ENCODE measurements at regions not wholly inside any gene's neighbourhood (a gene's known extent, or its start where the extent isn't known, plus 50 kb on each side); places are given as distances from the start of the nearest gene placed in this dataset.
A peak's percentile ranks its signal among the peaks of the same experiment; 100 is the strongest.
"Not testable (repeated sequence)": the region's sequence is repeated elsewhere in the genome, so short reads cannot be mapped to it uniquely, and the experiment has no call there.

DNA sequence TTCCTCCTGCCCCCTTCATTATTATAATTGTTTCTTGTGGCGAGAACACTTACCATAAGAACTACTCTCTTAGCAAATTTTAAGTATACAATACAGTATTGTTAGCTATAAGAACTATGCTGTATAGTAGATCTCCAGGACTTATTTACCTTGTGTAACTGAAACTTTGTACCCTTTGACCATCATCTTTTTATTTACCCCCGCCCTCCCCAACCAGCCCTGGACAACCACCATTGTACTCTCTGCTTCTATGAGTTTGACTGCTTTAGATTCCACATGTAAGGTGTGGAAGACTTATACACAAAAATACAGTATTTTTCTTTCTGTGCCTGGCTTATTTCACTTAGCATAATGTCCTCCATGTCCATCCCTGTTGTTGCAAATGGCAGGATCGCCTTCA lies 161.1 kb downstream of the PHF8 start:
- DNase-seq (ENCODE audit: low spot score) (no peak), FAIRE-seq (no peak)

DNA sequence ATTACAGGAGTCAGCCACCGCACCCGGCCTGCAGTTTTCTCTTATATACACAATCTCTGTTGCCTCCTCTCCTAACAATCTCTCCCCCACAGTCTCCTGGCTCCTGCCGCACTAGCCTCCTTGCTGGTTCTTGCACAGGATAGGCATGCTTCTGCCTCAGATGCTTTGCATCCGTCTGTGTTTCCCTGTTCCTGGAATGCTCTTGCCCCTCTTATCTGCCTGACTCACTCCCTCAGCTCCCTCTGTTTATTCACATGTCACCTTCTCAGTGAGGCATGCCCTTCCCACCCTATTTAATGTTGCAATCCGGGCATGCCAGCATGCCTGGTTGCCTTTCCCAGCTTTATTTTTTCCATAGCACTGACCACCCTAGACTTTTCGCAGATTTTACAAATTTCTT lies 161.9 kb downstream of the PHF8 start:
- FAIRE-seq (no peak), DNase-seq (ENCODE audit: low spot score) (peak; percentile 40)

DNA sequence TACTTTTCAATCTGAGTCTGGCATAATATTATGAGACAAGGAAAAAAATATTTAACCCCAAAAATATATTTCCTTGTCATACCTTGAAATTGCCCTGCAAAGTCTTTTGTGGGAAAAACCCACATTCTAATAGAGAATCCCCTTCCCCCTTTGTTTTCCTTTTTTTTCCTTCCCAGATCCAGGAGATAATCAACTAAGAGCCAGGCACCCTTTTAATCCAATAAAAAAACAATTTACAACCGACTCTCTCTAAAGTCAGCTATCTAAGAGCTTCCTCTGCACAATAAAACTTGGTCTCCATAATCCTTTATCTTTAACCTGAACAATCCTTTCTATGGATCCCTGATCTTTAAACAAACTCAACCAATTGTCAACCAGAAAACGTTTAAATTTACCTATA lies 163.5 kb downstream of the PHF8 start:
- not testable (repeated sequence) for FAIRE-seq; DNase-seq (ENCODE audit: low spot score)

DNA sequence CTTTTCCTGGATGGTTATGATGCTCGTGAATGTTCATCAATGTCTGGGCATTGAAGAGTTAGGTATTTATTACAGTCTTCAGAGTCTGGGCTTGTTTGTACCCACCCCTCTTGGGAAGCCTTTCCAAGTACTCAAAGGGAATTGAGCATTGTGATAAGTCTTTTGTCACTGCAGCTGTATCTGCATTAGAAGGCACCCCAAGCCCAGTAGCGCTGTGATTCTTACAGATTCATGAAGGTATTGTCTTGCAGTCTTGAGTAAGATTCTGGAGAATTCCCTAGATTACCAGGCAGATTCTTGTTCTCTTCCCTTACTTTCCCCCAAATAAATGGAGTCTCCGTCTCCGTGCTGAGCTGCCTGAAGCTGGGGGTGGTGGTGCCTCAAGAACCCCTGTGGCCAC lies 173.4 kb upstream of the HUWE1 start:
- no peak for DNase-seq (ENCODE audit: low spot score)
- FAIRE-seq: no peak

DNA sequence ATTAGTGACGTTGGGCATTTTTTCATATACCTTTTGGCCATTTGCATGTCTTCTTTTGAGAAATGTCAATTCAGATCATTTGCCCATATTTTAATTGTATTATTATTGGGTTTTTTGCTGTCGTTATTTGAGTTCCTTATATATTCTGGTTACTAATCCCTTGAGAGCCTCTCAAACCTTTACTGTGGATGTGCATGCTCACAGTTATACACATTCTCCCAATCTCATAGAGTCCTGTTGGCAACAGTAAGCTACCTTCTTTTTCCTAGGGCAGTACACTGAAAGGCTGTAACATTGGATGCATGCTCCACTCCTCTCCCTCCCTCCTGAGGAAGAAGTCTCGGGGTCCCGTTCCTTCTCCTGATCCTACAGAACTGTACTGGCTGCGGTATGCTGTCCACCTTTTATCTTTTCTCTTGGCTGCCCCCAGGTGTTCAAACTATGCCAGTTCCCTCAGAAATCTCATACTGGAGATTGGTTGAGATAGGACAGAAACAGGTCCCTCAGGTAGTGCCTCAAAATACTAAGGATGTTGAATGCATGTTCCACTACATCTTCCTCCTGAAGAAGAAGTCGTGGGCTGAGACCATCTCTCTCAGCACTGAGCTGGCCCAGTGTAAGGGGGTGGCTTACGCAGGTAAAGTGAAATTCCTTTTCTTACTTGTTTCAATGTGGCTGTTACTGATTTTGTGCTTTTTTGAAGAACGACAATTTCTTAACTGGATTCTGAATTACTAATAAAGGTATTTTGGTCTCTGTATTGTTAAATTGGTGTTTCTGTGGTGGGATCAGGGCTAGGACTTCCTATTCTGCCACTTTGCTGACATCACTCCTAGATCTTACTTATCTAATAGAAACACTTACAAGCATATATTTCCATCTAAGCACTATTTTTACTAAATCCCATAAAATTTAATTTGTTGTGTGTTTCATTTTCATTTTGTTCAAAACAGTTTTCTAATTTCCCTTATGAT lies 145.4 kb upstream of the HUWE1 start:
- FAIRE-seq: no peak
- DNase-seq (ENCODE audit: low spot score): peak; percentile 45

DNA sequence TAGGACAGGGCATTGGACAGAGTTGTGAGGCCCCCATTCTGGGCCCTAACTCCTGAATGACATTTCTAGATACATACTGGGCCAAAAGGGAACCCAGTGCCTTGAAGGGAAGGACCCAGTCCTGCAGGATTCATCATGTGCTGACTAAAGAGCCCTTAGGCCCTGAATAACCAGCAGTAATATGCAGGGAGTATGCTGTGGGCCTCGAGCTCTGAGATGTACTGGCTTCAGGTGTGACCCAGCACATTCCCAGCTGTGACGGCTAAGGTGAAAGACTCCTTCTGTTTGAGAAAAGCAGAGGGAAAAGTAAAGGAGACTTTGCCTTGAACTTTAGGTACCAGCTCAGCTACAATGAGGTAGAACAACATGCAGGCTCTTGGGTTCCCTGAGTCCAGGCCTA lies 138.2 kb upstream of the HUWE1 start:
- DNase-seq (ENCODE audit: low spot score): no peak
- no peak for FAIRE-seq

DNA sequence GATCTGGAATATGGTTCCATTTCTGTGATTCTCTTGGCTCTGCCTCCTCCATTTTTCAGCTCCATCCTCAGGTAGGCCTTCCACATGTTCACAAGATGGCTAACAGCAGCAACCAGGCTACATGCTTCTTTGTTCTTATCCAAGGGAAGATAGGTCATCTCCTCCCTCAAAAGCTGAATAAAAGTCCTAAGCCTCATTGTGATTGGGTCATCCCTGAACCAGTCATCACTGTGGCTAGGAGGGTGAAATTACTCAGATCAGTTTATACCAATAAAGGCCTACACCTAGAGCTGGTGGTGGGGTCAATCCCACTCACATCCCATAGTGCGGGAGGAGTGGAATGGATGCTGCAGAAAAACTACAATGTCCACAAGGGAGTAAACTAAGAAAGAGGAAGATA lies 131.6 kb upstream of the HUWE1 start:
- not testable (repeated sequence) for FAIRE-seq

DNA sequence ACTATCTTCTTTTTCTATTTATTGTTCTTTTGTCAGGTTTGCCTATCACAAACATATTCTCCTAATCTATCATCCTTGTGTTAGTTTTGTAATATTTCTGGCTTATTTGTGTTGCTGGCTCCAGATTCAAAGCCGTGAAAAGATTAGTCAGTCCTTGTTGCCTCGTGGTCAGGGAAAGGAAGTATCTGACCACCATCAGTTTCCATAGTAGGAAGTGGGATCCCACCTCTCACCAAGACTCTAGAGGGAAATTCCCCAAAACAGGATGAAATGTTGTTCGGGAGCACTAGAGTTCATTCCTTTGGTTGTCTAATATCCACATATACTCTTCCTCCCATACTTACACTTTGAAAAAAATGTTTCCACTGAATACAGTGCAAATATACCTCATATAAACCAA lies 131.0 kb upstream of the HUWE1 start:
- FAIRE-seq (no peak), DNase-seq (ENCODE audit: low spot score) (no peak)

More for the DNA sequence above, 131.6 kb upstream of the HUWE1 start:
- not testable (repeated sequence) for DNase-seq (ENCODE audit: low spot score)

DNA sequence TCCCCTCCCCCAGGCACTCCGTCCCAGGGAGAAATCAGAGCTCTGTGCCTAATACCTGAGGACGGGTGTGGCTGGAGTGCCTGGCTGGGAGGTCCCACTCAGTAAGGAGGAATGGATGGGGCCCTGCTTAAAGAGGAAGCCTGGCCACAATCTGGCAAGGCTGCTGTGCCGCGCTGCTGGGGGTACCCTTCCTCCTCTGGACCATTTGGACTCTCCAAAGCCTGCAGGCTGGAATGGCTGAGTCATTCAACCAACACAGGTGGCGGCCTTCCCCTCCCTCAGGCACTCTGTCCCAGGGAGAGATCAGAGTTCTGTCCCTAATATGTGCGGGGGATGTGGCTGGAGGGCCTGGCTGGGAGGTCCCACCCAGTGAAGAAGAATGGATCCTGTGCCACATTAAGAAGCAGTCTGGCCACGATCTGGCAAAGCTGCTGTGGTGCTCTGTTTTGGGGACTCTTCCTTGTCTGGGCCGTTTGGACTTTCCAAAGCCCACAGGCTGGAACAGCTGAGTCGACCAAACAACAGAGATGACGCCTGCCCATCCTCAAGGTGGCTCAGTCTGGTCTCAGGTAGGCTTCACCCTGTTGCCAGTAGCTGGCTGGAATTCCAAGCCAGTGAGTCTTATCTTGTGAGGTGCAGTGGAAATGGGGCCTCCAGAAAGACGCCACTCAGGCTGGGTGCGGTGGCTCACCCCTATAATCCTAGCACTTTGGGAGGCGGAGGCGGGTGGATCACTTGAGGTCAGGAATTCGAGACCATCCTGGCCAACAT lies 127.3 kb upstream of the HUWE1 start:
- DNase-seq (ENCODE audit: low spot score) (no peak), FAIRE-seq (no peak)

DNA sequence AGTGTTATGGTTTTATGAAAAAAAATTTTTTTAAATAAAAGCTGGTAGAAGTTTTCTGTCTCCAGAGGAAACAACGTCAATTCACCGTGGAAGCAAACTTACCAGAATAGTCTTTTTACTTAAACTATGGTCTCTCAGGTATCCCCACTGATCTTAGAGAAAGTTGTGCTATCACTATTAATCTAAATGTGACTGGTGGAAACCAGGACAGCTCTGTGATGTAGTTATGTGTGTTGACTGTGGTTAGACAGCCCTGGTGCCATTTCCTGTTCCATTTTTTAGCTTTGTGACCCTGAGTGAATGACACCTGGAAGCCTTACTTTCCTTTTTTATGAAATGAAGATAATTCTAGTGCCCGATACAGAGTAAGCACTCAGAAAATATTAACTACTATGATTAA lies 111.8 kb upstream of the HUWE1 start:
- FAIRE-seq (no peak), DNase-seq (ENCODE audit: low spot score) (no peak)

DNA sequence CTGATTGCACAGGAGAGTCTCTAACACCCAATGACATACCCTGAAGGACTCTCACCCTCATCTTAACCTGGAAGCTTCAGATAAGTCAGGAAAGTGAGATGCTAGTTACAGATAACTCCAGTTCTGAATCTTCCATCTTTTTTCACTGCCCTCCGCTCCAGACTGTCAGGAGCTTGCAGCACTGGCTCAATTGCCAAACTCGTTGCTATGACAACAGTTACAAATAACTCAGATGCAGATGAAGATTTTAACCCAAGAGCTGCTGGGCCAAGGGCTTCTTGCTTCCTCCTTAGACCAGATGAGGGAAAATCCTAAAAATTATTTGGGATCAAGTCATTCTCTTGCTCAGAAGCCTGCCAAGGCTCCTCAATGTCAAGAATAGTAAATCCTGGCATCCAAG lies 109.1 kb upstream of the HUWE1 start:
- DNase-seq (ENCODE audit: low spot score) (no peak), FAIRE-seq (no peak)

DNA sequence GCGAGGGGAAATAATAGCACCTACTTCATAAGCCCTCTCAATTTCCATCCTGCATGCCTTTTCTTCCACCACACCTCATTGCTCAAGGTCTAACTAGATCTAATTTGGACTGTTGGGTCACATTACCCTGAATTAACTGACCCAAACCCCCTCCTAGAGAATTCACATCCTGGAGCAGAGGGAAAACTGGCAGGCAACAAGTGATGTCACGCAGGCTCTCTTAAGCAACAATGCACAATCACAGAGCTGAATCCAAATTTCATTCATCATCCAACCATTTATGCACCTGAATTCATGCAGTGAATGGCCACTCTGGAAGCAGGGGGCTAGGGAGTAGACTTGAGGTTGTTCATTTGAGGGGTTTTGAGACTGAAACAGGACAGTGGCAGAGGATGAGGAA lies 107.7 kb upstream of the HUWE1 start:
- no peak for FAIRE-seq
- no peak for DNase-seq (ENCODE audit: low spot score)

DNA sequence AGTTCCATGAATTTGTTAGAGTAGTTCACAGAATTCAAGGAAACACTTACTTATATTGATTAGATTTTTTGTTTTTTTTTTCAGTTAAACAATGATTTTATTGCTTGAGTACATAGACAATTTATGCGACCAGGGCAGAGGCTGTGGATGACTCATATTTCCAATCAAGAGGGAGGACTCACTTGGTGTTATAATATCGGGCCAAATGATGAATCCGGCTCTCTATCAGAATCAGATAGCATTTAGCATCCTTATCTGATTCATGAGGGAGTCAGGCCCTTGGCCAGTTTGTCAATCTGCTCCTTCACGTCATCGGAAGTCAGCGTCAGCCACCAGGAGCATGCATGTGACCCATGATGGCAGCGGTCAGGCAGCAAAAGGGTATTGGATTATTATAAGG lies 82.3 kb upstream of the HUWE1 start:
- DNase-seq (ENCODE audit: low spot score) (no peak), FAIRE-seq (no peak)

DNA sequence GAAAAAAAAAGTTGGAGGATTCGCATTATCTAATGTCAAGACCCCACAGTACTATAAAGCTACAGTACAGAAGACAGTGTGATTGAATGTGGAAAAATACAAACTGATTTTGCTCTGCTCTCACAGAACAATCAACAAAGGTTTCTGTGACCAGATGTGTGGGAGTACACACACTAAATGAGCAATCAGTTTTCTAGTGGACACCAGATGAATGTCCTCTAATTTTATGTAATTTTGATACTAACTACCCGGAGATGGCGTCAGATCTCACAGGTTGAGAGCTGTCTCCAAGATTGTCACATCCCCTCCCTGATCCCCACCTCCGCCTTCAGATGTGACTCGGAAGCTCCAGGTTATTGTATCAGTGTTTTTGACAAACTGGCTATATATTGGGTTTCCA lies 81.9 kb upstream of the HUWE1 start:
- DNase-seq (ENCODE audit: low spot score) (no peak), FAIRE-seq (no peak)

DNA sequence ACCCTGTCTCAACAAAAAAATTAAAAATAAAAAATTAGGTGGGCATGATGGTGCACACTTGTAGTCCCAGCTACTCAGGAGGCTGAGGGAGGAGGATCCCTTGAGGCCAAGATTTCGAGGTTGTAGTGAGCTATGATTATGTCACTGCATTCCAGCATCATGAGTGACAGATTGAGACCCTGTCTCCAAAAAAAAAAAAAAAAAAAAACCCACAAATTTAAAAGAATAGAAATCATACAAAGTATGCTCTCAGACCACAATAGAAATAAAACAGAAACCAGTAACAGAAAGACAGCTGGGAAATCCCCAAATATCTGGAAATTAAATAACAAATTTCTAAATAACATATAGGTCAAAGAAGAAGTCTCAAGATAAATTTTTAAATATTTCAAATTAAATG lies 81.0 kb upstream of the HUWE1 start:
- FAIRE-seq (no peak), DNase-seq (ENCODE audit: low spot score) (no peak)

DNA sequence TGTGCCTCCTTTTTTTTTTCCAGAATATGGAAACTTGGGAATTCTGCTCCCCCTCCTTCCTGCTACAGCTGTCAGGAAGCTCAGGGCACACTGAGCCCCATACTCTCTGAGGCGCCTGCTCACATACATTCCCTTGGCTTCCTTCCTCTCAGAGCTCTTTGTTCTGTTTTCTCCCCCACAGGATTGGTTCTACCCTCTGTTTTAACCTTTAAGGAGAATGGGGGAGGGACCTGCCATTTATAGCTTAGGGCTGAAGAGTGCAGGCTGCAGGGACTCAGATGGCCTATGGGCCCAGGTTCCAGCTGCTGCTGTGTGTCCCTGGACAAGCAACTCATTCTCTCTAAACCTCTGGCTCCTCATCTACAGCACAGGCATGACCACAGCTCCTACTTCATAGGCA lies 70.7 kb upstream of the HUWE1 start:
- FAIRE-seq; DNase-seq (ENCODE audit: low spot score): not testable (repeated sequence)

DNA sequence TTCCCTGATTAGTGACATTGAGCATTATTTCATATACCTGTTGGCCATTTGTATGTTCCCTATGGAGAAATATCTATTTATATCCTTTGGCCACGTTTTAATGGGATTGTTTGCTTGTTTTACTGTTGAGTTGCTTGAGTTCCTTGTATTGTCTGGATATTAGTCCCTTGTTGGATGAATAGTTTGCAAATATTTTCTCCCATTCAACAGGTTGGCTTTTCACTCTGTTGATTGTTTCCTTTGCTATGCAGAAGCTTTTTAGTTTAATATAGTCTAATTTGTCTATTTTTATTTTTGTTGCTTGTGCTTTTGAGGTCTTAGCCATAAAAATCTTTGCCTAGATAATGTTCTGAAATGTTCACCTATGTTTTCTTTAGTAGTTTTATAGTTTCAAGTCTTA lies 60.2 kb upstream of the HUWE1 start:
- DNase-seq (ENCODE audit: low spot score) (no peak), FAIRE-seq (no peak)

DNA sequence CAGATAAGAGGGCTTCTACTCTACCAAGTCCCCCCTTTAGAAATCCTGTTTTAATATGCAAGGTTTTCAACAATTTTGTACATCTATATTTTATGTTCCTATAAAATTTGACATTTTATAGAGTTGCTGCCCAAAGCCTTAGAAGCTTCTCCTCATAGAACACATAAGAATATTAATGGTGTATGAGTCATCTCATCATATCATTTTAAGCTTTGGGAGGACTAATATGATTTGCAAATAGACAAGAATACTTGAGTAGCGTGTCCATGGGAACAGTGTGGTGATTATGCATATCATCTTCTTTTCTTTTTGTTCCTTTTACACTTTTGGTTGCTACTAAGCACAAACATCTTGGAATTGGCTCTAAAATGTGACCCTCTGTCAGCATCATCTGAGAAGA lies 56.7 kb upstream of the HUWE1 start:
- FAIRE-seq: no peak
- DNase-seq (ENCODE audit: low spot score): no peak

DNA sequence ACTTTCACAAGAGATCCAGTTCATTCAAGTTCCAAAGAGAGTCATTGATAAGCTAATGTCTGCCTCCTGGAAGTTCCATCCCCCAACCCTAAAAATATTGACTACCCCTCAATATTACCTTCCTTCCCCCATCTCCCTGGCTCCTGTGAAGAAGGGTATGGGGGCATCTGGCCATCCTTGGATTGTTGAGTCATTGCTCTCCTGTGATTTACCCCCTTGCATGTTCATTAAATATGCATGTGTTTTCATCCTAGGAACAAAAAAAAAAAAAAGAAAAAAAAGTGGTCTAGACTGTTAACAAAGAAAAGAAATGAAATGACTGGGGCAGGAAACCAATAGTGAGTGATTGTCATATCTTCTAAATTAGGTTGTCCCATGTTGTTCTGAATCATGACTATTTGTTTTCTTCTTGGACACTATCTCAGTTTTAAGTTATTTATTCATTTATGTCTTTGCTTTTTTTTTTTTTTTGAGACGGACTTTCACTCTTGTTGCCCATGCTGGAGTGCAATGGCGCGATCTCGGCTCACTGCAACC lies 51.9 kb upstream of the HUWE1 start:
- FAIRE-seq (no peak), DNase-seq (ENCODE audit: low spot score) (no peak)

All from urothelium cell line (cell line).